ENCODE measurements at regions not wholly inside any gene's neighbourhood (a gene's known extent, or its start where the extent isn't known, plus 50 kb on each side); places are given as distances from the start of the nearest gene placed in this dataset.

DNA sequence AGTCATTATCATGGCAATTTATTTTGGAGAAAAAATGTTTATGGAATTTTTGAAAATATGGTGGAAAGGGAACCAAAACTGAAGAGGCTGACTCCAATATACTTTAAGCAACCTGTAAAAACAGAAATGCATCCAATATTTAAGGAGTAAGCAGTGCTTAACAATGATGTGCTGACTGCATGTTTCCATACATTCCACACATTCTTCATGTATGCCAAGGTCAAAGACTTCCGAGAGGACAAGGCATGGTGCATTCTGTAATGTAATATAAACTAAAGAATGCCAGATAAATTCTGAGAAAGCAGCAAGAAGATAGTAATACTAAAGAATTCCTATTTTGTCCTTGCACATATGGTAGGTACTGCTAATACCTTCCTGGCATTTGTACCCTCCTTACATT lies 2015.9 kb upstream of the CDH9 start:
- intact Hi-C loops (cut with micrococcal nuclease) = no loop called here
- CTCF ChIA-PET = no interaction called here

More for the DNA sequence above, 2015.9 kb upstream of the CDH9 start:
- Histone ChIP-seq H3K9me1 (replicated peaks; ENCODE audit: control insufficient read depth, extremely low read depth, insufficient read depth, low read length) (no peaks in the 10 kb centered on the region), H3K36me3 (ENCODE audit: control insufficient read depth in 2 of 2, extremely low read depth in 1 of 2, insufficient read depth in 2 of 2, low read length in 2 of 2) (no peaks in the 10 kb centered on the region), H3K27ac (ENCODE audit: insufficient read depth, low read depth, low read length) (no peak overlapping the region), H3K79me2 (ENCODE audit: control insufficient read depth, insufficient read depth, low read length) (no peaks in the 10 kb centered on the region), H3K4me2 (ENCODE audit: insufficient read depth, low read length) (no peak overlapping the region), H3K4me1 (ENCODE audit: control insufficient read depth, extremely low read depth, insufficient read depth, low read length) (no peaks in the 10 kb centered on the region), H3K4me3 (replicated peaks in 1 of 3; ENCODE audit: insufficient read depth in 1 of 3, low read depth in 1 of 3, low read length in 3 of 3) (no peak overlapping the region), H3K9ac (replicated peaks; ENCODE audit: extremely low read depth, insufficient read depth, low read length) (no peak overlapping the region), H2AFZ (ENCODE audit: low read depth, low read length) (no peak overlapping the region), H3K9me3 (replicated peaks; ENCODE audit: control insufficient read depth, insufficient read depth, low read length) (no peaks in the 10 kb centered on the region), H4K20me1 (replicated peaks; ENCODE audit: control insufficient read depth, extremely low read depth, insufficient read depth, low read length) (no peaks in the 10 kb centered on the region), H3K27me3 (ENCODE audit: control insufficient read depth in 2 of 2, insufficient read depth in 2 of 2, low read length in 2 of 2) (no peaks in the 10 kb centered on the region)
- dilution Hi-C loops (cut with MboI; ENCODE audit: extremely low pct_ligation_motif_present, low sequenced_read_pairs) = no loop called here
- TF ChIP-seq CTCF (IDR thresholded peaks at IDR 0.05; ENCODE audit: extremely low read depth in 1 of 2, insufficient read depth in 1 of 2, low read depth in 1 of 2, low read length in 2 of 2) = no peak
- no peak for TF ChIP-seq JUN (IDR thresholded peaks at IDR 0.05; ENCODE audit: borderline replicate concordance, insufficient read depth, insufficient read length, low read depth)
- TF ChIP-seq FOS (IDR thresholded peaks at IDR 0.05; ENCODE audit: borderline replicate concordance, insufficient read depth, low read length) = no peak
- no peak for TF ChIP-seq MAX (IDR thresholded peaks at IDR 0.05; ENCODE audit: insufficient read depth, insufficient read length)
- TF ChIP-seq GATA2 (IDR thresholded peaks at IDR 0.05; ENCODE audit: insufficient read depth, insufficient read length, low read depth, low read length) = no peak
- no peak for TF ChIP-seq POLR2A (IDR thresholded peaks at IDR 0.05; ENCODE audit: low read depth, low read length)
- no peak for TF ChIP-seq POLR2AphosphoS5 (IDR thresholded peaks at IDR 0.05; ENCODE audit: insufficient read depth, low read depth, low read length)
- TF ChIP-seq MYC (IDR thresholded peaks at IDR 0.05; ENCODE audit: low read depth, low read length) = no peak
- TF ChIP-seq EZH2 (IDR thresholded peaks at IDR 0.05; ENCODE audit: borderline replicate concordance, low read depth, low read length, severe bottlenecking) = no peak
- DNase-seq (ENCODE audit: low read depth, low spot score) = no peak
- POLR2A ChIA-PET = no interaction called here
- FAIRE-seq = no peak
- no TSS peak for BruUV-seq (replicated peaks)

Measured in endothelial cell of umbilical vein (primary cell).